ENCODE measurements at regions not wholly inside any gene's neighbourhood (a gene's known extent, or its start where the extent isn't known, plus 50 kb on each side); places are given as distances from the start of the nearest gene placed in this dataset.

GRCh38 chr2:128556633-128557032, 238.0 kb upstream of the HS6ST1 start:
- Histone ChIP-seq H3K4me1 (ENCODE audit: insufficient read depth) (no peaks in the 10 kb centered on the region), H3K9me3 (no peaks in the 10 kb centered on the region), H3K4me3 (no peak overlapping the region), H3K36me3 (no peaks in the 10 kb centered on the region), H3K27ac (no peak overlapping the region), H3K27me3 (no peaks in the 10 kb centered on the region)
- TF ChIP-seq POLR2A (IDR thresholded peaks at IDR 0.05): no peak
- no peak for TF ChIP-seq EP300 (IDR thresholded peaks at IDR 0.05)
- WGBS, 3 donors: 95 to 99% (median 95%) methylated on average over 4 of the region's 4 CpGs
- intact Hi-C loops (cut with DNase I): no loop called here
- DNase-seq: no peak

DNA sequence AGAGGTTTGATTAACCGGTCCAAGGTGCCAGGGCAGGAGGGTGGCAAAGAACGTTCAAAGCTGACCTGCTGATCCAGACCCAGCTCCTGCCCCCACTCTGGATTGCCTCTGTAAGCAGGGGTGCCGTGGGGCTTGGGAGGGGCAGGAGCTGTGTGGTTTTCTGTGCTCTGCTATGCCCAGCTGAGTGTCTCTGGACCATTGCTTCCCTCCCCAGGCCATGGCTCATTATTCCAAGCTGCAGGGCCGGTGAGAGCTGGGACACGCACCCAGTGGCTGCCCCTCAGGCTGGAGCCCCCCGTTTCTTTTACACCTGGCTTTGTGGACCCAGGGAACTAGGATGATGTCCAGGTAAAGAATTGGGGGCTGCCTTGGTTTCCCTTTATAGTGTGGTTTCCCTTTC, 238.4 kb upstream of the HS6ST1 start:
- Histone ChIP-seq H3K9me3 (no peaks in the 10 kb centered on the region), H3K27ac (no peak overlapping the region), H3K36me3 (no peaks in the 10 kb centered on the region), H3K4me1 (ENCODE audit: insufficient read depth) (no peaks in the 10 kb centered on the region), H3K4me3 (no peak overlapping the region), H3K27me3 (no peaks in the 10 kb centered on the region)
- intact Hi-C loops (cut with DNase I): no loop called here
- 90 to 92% (median 91%) methylated on average over 6 of the region's 6 CpGs for WGBS, 3 donors
- no peak for DNase-seq
- TF ChIP-seq, protein P1, sequence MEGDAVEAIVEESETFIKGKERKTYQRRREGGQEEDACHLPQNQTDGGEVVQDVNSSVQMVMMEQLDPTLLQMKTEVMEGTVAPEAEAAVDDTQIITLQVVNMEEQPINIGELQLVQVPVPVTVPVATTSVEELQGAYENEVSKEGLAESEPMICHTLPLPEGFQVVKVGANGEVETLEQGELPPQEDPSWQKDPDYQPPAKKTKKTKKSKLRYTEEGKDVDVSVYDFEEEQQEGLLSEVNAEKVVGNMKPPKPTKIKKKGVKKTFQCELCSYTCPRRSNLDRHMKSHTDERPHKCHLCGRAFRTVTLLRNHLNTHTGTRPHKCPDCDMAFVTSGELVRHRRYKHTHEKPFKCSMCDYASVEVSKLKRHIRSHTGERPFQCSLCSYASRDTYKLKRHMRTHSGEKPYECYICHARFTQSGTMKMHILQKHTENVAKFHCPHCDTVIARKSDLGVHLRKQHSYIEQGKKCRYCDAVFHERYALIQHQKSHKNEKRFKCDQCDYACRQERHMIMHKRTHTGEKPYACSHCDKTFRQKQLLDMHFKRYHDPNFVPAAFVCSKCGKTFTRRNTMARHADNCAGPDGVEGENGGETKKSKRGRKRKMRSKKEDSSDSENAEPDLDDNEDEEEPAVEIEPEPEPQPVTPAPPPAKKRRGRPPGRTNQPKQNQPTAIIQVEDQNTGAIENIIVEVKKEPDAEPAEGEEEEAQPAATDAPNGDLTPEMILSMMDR (IDR thresholded peaks at IDR 0.05): no peak
- TF ChIP-seq POLR2A (IDR thresholded peaks at IDR 0.05) (no peak), EP300 (IDR thresholded peaks at IDR 0.05) (no peak)

- DNase-seq: no peak
- Histone ChIP-seq H3K4me3 (no peak overlapping the region), H3K4me1 (ENCODE audit: insufficient read depth) (no peaks in the 10 kb centered on the region), H3K36me3 (no peaks in the 10 kb centered on the region), H3K27ac (no peak overlapping the region), H3K27me3 (no peaks in the 10 kb centered on the region), H3K9me3 (no peaks in the 10 kb centered on the region)
- intact Hi-C loops (cut with DNase I): no loop called here
- WGBS, 3 donors: 36 to 55% (median 36%) methylated on average over 4 of the region's 4 CpGs
- no peak for TF ChIP-seq EP300 (IDR thresholded peaks at IDR 0.05)
- no peak for TF ChIP-seq POLR2A (IDR thresholded peaks at IDR 0.05)
- TF ChIP-seq, protein P1 (IDR thresholded peaks at IDR 0.05): no peak
Measured at GRCh38 chr2:128557831-128558241, 239.2 kb upstream of the HS6ST1 start.

DNA sequence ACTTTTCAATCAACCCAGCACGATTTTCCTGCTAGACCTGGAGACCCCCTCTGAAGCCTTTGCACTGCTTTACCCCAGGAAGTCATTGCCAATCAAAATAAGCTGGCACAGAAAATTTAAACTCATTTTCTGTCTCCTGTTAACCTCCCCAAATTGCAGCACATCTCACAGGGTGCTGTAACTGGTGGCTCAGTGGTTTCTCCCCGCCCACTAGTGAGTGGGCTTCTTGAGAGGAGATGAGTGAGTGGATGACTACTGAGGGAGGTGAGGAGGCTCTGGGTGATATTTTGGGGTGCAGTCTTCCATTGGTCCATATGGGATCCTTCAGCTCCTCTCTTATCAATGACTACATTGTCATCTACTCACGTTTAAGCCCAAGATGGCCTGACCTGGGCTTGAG, 239.8 kb upstream of the HS6ST1 start:
- whole genome bisulfite sequencing, 3 donors: 73 to 80% (median 77%) methylated on average over 3 of the region's 3 CpGs
- no peak overlapping the region for H3K27ac ChIP-seq
- no peak for DNase-seq
- no peak for TF ChIP-seq POLR2A (IDR thresholded peaks at IDR 0.05)
- TF ChIP-seq EP300 (IDR thresholded peaks at IDR 0.05): no peak
- TF ChIP-seq, protein P1 (IDR thresholded peaks at IDR 0.05): no peak
- intact Hi-C loops (cut with DNase I): no loop called here
- no peaks in the 10 kb centered on the region for H3K27me3 ChIP-seq
- no peaks in the 10 kb centered on the region for H3K9me3 ChIP-seq
- H3K36me3 ChIP-seq: no peaks in the 10 kb centered on the region
- H3K4me3 ChIP-seq: no peak overlapping the region
- no peaks in the 10 kb centered on the region for H3K4me1 ChIP-seq (ENCODE audit: insufficient read depth)

- Histone ChIP-seq H3K36me3 (no peaks in the 10 kb centered on the region), H3K4me3 (no peak overlapping the region), H3K4me1 (ENCODE audit: insufficient read depth) (no peaks in the 10 kb centered on the region), H3K9me3 (no peaks in the 10 kb centered on the region), H3K27ac (no peak overlapping the region), H3K27me3 (no peaks in the 10 kb centered on the region)
- TF ChIP-seq, protein P1 (IDR thresholded peaks at IDR 0.05): no peak
- no peak for TF ChIP-seq POLR2A (IDR thresholded peaks at IDR 0.05)
- no peak for TF ChIP-seq EP300 (IDR thresholded peaks at IDR 0.05)
- intact Hi-C loops (cut with DNase I): no loop called here
- DNase-seq: no peak
- 90 to 92% (median 92%) methylated on average over 11 of the region's 11 CpGs for WGBS, 3 donors
Measured at GRCh38 chr2:128558895-128559532, 240.3 kb upstream of the HS6ST1 start.

Data from ovary (tissue), 7 donors.